Calu3 (cell line): ENCODE measurements at regions not wholly inside any gene's neighbourhood (a gene's known extent, or its start where the extent isn't known, plus 50 kb on each side); places are given as distances from the start of the nearest gene placed in this dataset.

Experiments used
- BruUV-seq: library from RNA; stranded (reverse); fragments of 400-500 nt; replicated peaks from 2 replicates; lab custom pipeline; 2021; lab: Mats Ljungman, UMichigan
- CTCF ChIA-PET: fragments of 300-600 bp; sonication (Branson Sonifier 250); formaldehyde crosslinking; loops from one replicate; lab custom pipeline; 2022; ENCODE audit warnings: antibody characterized with exemption; lab: Charles Lee
- DNase-seq: peaks from one replicate; pipeline ENCODE4 v3.0.0; 2022
- H3K27ac Mint-ChIP-seq: one replicate; pipeline ENCODE4 v1.8.0; 2022; ENCODE audit warnings: mixed read lengths; ENCODE audit not compliant: unreplicated experiment
- H3K27me3 Mint-ChIP-seq: one replicate; pipeline ENCODE4 v1.8.0; 2022; ENCODE audit warnings: mixed read lengths; ENCODE audit not compliant: unreplicated experiment
- H3K36me3 Mint-ChIP-seq: one replicate; pipeline ENCODE4 v1.8.0; 2022; ENCODE audit warnings: mild to moderate bottlenecking, moderate library complexity, mixed read lengths; ENCODE audit not compliant: insufficient read depth, unreplicated experiment
- H3K4me1 Mint-ChIP-seq: one replicate; pipeline ENCODE4 v1.8.0; 2022; ENCODE audit warnings: mild to moderate bottlenecking, low read depth, mixed read lengths; ENCODE audit not compliant: unreplicated experiment
- H3K4me3 Mint-ChIP-seq: one replicate; pipeline ENCODE4 v1.8.0; 2022; ENCODE audit warnings: mild to moderate bottlenecking, low read depth, moderate library complexity, mixed read lengths; ENCODE audit not compliant: unreplicated experiment
- H3K9me3 Mint-ChIP-seq: one replicate; pipeline ENCODE4 v1.8.0; 2022; ENCODE audit warnings: low read depth, mixed read lengths; ENCODE audit not compliant: unreplicated experiment
- intact Hi-C: fragments of 100-400 bp; cut with micrococcal nuclease; formaldehyde crosslinking; loops from one replicate; pipeline ENCODE4 v1.10.0; 2022; ENCODE audit not compliant: unreplicated experiment
- TF ChIP-seq, protein P1 (sequence below): fragments of 200-600 bp; IDR thresholded peaks from one replicate; pipeline ENCODE4 v1.8.0; 2022; ENCODE audit warnings: antibody characterized with exemption; ENCODE audit not compliant: unreplicated experiment

DNA sequence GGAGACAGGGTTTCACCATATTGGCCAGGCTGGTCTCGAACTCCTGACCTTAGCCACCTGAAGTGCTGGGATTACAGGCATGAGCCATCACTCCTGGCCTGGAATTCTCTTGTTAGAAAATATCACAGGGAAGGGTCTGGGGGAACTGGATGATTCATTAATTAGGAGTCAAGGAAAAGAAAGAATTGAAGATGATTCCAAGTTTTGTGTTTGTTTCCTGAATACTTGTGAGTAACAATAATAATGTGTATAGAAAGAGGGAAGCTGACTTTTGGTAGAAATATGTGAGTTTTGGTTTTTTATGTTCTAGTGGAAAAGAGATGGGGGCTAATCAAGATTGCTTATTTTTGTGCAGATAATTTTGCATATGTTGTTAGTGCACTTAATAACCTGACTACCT, 77.3 kb upstream of the CLNK start:
- no TSS peak for BruUV-seq
- TF ChIP-seq, protein P1, sequence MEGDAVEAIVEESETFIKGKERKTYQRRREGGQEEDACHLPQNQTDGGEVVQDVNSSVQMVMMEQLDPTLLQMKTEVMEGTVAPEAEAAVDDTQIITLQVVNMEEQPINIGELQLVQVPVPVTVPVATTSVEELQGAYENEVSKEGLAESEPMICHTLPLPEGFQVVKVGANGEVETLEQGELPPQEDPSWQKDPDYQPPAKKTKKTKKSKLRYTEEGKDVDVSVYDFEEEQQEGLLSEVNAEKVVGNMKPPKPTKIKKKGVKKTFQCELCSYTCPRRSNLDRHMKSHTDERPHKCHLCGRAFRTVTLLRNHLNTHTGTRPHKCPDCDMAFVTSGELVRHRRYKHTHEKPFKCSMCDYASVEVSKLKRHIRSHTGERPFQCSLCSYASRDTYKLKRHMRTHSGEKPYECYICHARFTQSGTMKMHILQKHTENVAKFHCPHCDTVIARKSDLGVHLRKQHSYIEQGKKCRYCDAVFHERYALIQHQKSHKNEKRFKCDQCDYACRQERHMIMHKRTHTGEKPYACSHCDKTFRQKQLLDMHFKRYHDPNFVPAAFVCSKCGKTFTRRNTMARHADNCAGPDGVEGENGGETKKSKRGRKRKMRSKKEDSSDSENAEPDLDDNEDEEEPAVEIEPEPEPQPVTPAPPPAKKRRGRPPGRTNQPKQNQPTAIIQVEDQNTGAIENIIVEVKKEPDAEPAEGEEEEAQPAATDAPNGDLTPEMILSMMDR, result no peak
- intact Hi-C loops, result no loop called here
- Mint-ChIP-seq H3K27me3 (peaks cover 11% of the 10 kb centered on the region), H3K9me3 (no peaks in the 10 kb centered on the region), H3K4me1 (no peaks in the 10 kb centered on the region), H3K4me3 (no peak overlapping the region), H3K36me3 (no peaks in the 10 kb centered on the region), H3K27ac (no peak overlapping the region)
- CTCF ChIA-PET, result no interaction called here
- no peak for DNase-seq

GRCh38 chr4:10760086-10760485, 75.5 kb upstream of the CLNK start:
- H3K27me3 Mint-ChIP-seq, result peaks cover 11% of the 10 kb centered on the region
- H3K27ac Mint-ChIP-seq, result no peak overlapping the region
- BruUV-seq, result no TSS peak
- no peaks in the 10 kb centered on the region for H3K36me3 Mint-ChIP-seq
- CTCF ChIA-PET, result no interaction called here
- H3K9me3 Mint-ChIP-seq, result no peaks in the 10 kb centered on the region
- intact Hi-C loops, result no loop called here
- no peaks in the 10 kb centered on the region for H3K4me1 Mint-ChIP-seq
- DNase-seq, result no peak
- no peak overlapping the region for H3K4me3 Mint-ChIP-seq
- TF ChIP-seq, protein P1, result no peak

DNA sequence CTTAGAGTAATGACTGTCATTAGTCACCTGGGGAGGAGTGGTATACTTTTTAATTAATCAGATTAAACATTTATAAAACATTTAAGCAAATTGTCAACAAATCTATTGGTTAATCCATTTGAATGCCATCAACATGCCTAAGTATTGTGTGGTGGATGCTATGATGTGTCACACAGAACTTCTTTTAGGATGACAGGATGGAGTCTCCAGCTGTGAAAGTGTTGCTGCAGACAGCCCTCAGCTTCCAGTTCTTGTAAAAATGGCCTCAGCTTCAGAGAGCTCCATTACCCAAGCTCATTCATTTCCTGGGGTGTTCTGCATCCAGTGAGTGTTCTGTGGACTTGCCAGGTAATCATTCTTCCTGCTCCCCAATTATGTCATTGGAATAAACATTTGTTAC, 74.3 kb upstream of the CLNK start:
- intact Hi-C loops, result no loop called here
- no TSS peak for BruUV-seq
- DNase-seq, result no peak
- TF ChIP-seq, protein P1, result no peak
- H3K9me3 Mint-ChIP-seq, result no peaks in the 10 kb centered on the region
- H3K27me3 Mint-ChIP-seq, result peaks cover 1% of the 10 kb centered on the region
- H3K4me1 Mint-ChIP-seq, result no peaks in the 10 kb centered on the region
- H3K36me3 Mint-ChIP-seq, result no peaks in the 10 kb centered on the region
- CTCF ChIA-PET, result no interaction called here
- no peak overlapping the region for H3K4me3 Mint-ChIP-seq
- no peak overlapping the region for H3K27ac Mint-ChIP-seq

- Mint-ChIP-seq H3K9me3 (no peaks in the 10 kb centered on the region), H3K36me3 (no peaks in the 10 kb centered on the region), H3K27me3 (no peaks in the 10 kb centered on the region), H3K4me3 (no peak overlapping the region), H3K27ac (no peak overlapping the region), H3K4me1 (no peaks in the 10 kb centered on the region)
- TF ChIP-seq, protein P1, result no peak
- intact Hi-C loops, result no loop called here
- BruUV-seq, result no TSS peak
- no peak for DNase-seq
- CTCF ChIA-PET, result no interaction called here
Observed at GRCh38 chr4:10753856-10754402, 69.4 kb upstream of the CLNK start.
